Anterior cingulate cortex (tissue), 58 donors: ENCODE measurements at regions not wholly inside any gene's neighbourhood (a gene's known extent, or its start where the extent isn't known, plus 50 kb on each side); places are given as distances from the start of the nearest gene placed in this dataset.
"Not testable (repeated sequence)": the region's sequence is repeated elsewhere in the genome, so short reads cannot be mapped to it uniquely, and the experiment has no call there.

ENCODE experiments used
- DNase-seq, 58 donors: peaks; one replicate each; lab custom pipeline; 2025; lab: John Stamatoyannopoulos, UW

GRCh38 chr6:74451953-74452352 is 753.9 kb downstream of the COL12A1 start:
- DNase-seq, result no peak

- no peak for DNase-seq
Measured at GRCh38 chr6:74448850-74449249, 752.8 kb downstream of the CD109 start.

- no peak for DNase-seq
Measured at GRCh38 chr6:74447013-74447412, 751.0 kb downstream of the CD109 start.

GRCh38 chr6:74439123-74439811 is 743.3 kb downstream of the CD109 start:
- DNase-seq, result no peak

- not testable (repeated sequence) for DNase-seq
Measured at GRCh38 chr6:74438395-74438794, 742.4 kb downstream of the CD109 start.

- DNase-seq, result no peak
Measured at GRCh38 chr6:74434171-74434570, 738.2 kb downstream of the CD109 start.

GRCh38 chr6:74431873-74432580 is 736.0 kb downstream of the CD109 start:
- DNase-seq, result no peak

GRCh38 chr6:74420221-74420620 is 724.2 kb downstream of the CD109 start:
- no peak for DNase-seq

GRCh38 chr6:74415056-74415455 is 719.1 kb downstream of the CD109 start:
- no peak for DNase-seq

- no peak for DNase-seq
Measured at GRCh38 chr6:74410630-74411029, 714.6 kb downstream of the CD109 start.

- DNase-seq, result peak in 2 of 58 donors; percentile 4 to 13
Measured at GRCh38 chr6:74409447-74409846, 713.4 kb downstream of the CD109 start.

GRCh38 chr6:74408844-74409243 is 712.8 kb downstream of the CD109 start:
- no peak for DNase-seq

- DNase-seq, result no peak
Measured at GRCh38 chr6:74404366-74404765, 708.4 kb downstream of the CD109 start.

- no peak for DNase-seq
Measured at GRCh38 chr6:74402781-74403180, 706.8 kb downstream of the CD109 start.

GRCh38 chr6:74378437-74378836 is 682.4 kb downstream of the CD109 start:
- DNase-seq, result not testable (repeated sequence)

- no peak for DNase-seq
Measured at GRCh38 chr6:74369556-74369993, 673.6 kb downstream of the CD109 start.

- no peak for DNase-seq
Measured at GRCh38 chr6:74368746-74369145, 672.7 kb downstream of the CD109 start.

GRCh38 chr6:74366634-74367033 is 670.6 kb downstream of the CD109 start:
- no peak for DNase-seq

GRCh38 chr6:74362391-74362790 is 666.4 kb downstream of the CD109 start:
- no peak for DNase-seq

- no peak for DNase-seq
Measured at GRCh38 chr6:74357321-74357720, 661.3 kb downstream of the CD109 start.

- no peak for DNase-seq
Measured at GRCh38 chr6:74356391-74356790, 660.4 kb downstream of the CD109 start.

- DNase-seq, result no peak
Measured at GRCh38 chr6:74346936-74347535, 651.0 kb downstream of the CD109 start.
